Chondrocyte (in vitro differentiated cells): ENCODE measurements at regions not wholly inside any gene's neighbourhood (a gene's known extent, or its start where the extent isn't known, plus 50 kb on each side); places are given as distances from the start of the nearest gene placed in this dataset.
A peak's percentile ranks its signal among the peaks of the same experiment; 100 is the strongest.

Experiments
- DNase-seq: peaks from one replicate; pipeline ENCODE4 v3.0.0; 2021; ENCODE audit warnings: mixed read lengths, low spot score
- H3K27ac Mint-ChIP-seq: one replicate; pipeline ENCODE4 v1.8.0; 2021; ENCODE audit warnings: mild to moderate bottlenecking, moderate library complexity, mixed read lengths; ENCODE audit not compliant: unreplicated experiment
- H3K27me3 Mint-ChIP-seq: 2 replicates; pipeline ENCODE4 v1.8.0; 2021; ENCODE audit warnings: low read depth, mixed read lengths
- H3K36me3 Mint-ChIP-seq: 2 replicates; pipeline ENCODE4 v1.8.0; 2021; ENCODE audit warnings: low read depth, mixed read lengths
- H3K4me1 Mint-ChIP-seq: 2 replicates; pipeline ENCODE4 v1.8.0; 2021; ENCODE audit warnings: low read depth, mild to moderate bottlenecking, mixed read lengths
- H3K4me3 Mint-ChIP-seq: one replicate; pipeline ENCODE4 v1.8.0; 2021; ENCODE audit warnings: mild to moderate bottlenecking, moderate library complexity, mixed read lengths; ENCODE audit not compliant: unreplicated experiment
- H3K9me3 Mint-ChIP-seq: 2 replicates; pipeline ENCODE4 v1.8.0; 2021; ENCODE audit warnings: low read depth, mixed read lengths
- CTCF ChIP-seq: fragments of 200-600 bp; sonication (generic); IDR thresholded peaks from 2 replicates; pipeline ENCODE4 v1.5.0; 2021; ENCODE audit warnings: antibody characterized with exemption, mild to moderate bottlenecking, moderate library complexity

GRCh38 chr1:81699234-81699633, 101.5 kb upstream of the ADGRL2 start:
- H3K36me3 Mint-ChIP-seq, result no peaks in the 10 kb centered on the region
- no peak overlapping the region for H3K27ac Mint-ChIP-seq
- peaks cover 55% of the 10 kb centered on the region for H3K4me1 Mint-ChIP-seq

GRCh38 chr1:81695741-81696140, 105.0 kb upstream of the ADGRL2 start:
- Mint-ChIP-seq H3K27me3 (no peaks in the 10 kb centered on the region), H3K9me3 (no peaks in the 10 kb centered on the region), H3K4me3 (no peak overlapping the region), H3K36me3 (no peaks in the 10 kb centered on the region), H3K4me1 (peaks cover 27% of the 10 kb centered on the region), H3K27ac (peak overlapping the region; percentile 53)
- no peak for DNase-seq
- no peak for TF ChIP-seq CTCF

More at GRCh38 chr1:81699234-81699633, 101.5 kb upstream of the ADGRL2 start:
- DNase-seq, result no peak
- Mint-ChIP-seq H3K9me3 (no peaks in the 10 kb centered on the region), H3K27me3 (no peaks in the 10 kb centered on the region), H3K4me3 (no peak overlapping the region)
- TF ChIP-seq CTCF, result no peak

- Mint-ChIP-seq H3K9me3 (no peaks in the 10 kb centered on the region), H3K27ac (no peak overlapping the region), H3K27me3 (no peaks in the 10 kb centered on the region), H3K4me3 (no peak overlapping the region), H3K4me1 (peaks cover 38% of the 10 kb centered on the region), H3K36me3 (no peaks in the 10 kb centered on the region)
- DNase-seq, result no peak
- TF ChIP-seq CTCF, result no peak
Observed at GRCh38 chr1:81693316-81693715, 107.4 kb upstream of the ADGRL2 start.

GRCh38 chr1:81690676-81691453, 109.9 kb upstream of the ADGRL2 start:
- Mint-ChIP-seq H3K27ac (no peak overlapping the region), H3K4me3 (no peak overlapping the region), H3K36me3 (peaks cover 2% of the 10 kb centered on the region), H3K4me1 (peaks cover 25% of the 10 kb centered on the region), H3K27me3 (no peaks in the 10 kb centered on the region), H3K9me3 (peaks cover 19% of the 10 kb centered on the region)
- TF ChIP-seq CTCF, result no peak
- no peak for DNase-seq

GRCh38 chr1:81689531-81689941, 111.2 kb upstream of the ADGRL2 start:
- H3K4me1 Mint-ChIP-seq, result peaks cover 19% of the 10 kb centered on the region
- H3K27ac Mint-ChIP-seq, result peak overlapping the region; percentile 42
- no peak for TF ChIP-seq CTCF
- peaks cover 2% of the 10 kb centered on the region for H3K36me3 Mint-ChIP-seq
- no peak for DNase-seq
- H3K9me3 Mint-ChIP-seq, result peaks cover 22% of the 10 kb centered on the region
- peak overlapping the region; percentile 23 for H3K4me3 Mint-ChIP-seq
- no peaks in the 10 kb centered on the region for H3K27me3 Mint-ChIP-seq
